MM.1S (cell line): ENCODE measurements at regions not wholly inside any gene's neighbourhood (a gene's known extent, or its start where the extent isn't known, plus 50 kb on each side); places are given as distances from the start of the nearest gene placed in this dataset.

Source experiments
- DNase-seq: peaks from one replicate; pipeline ENCODE4 v3.0.0-alpha.2; 2015
- H2AFZ ChIP-seq: fragments of 300-600 bp; sonication (generic); 2 replicates; pipeline ENCODE4 v1.6.0; 2016; ENCODE audit warnings: antibody characterized with exemption, low read length
- H3F3A ChIP-seq: fragments of 300-600 bp; sonication (generic); 2 replicates; pipeline ENCODE4 v1.6.1; 2016; ENCODE audit warnings: mild to moderate bottlenecking, antibody characterized with exemption, low read length, moderate library complexity, mixed read lengths; ENCODE audit not compliant: insufficient read depth
- H3K27ac ChIP-seq: fragments of 300-600 bp; sonication (generic); 2 replicates; pipeline ENCODE4 v1.5.1; 2016; ENCODE audit warnings: mild to moderate bottlenecking, low read length
- H3K27me3 ChIP-seq: fragments of 300-600 bp; sonication (generic); replicated peaks from 2 replicates; pipeline ENCODE4 v1.6.0; 2016; ENCODE audit warnings: low read length; ENCODE audit not compliant: insufficient read depth
- H3K36me3 ChIP-seq: fragments of 300-600 bp; sonication (generic); replicated peaks from 2 replicates; pipeline ENCODE4 v1.6.1; 2016; ENCODE audit warnings: mild to moderate bottlenecking, low read length, mixed read lengths; ENCODE audit not compliant: insufficient read depth
- H3K4me1 ChIP-seq: fragments of 300-600 bp; sonication (generic); 2 replicates; pipeline ENCODE4 v1.6.1; 2016; ENCODE audit warnings: low read length, mixed read lengths
- H3K4me2 ChIP-seq: fragments of 300-600 bp; sonication (generic); 2 replicates; pipeline ENCODE4 v1.6.0; 2016; ENCODE audit warnings: low read depth, low read length
- H3K4me3 ChIP-seq: fragments of 300-600 bp; sonication (generic); 2 replicates; pipeline ENCODE4 v1.5.1; 2016; ENCODE audit warnings: low read length, mixed read lengths
- H3K79me2 ChIP-seq: fragments of 300-600 bp; sonication (generic); 2 replicates; pipeline ENCODE4 v1.6.1; 2016; ENCODE audit warnings: mixed run types, low read length, mixed read lengths
- H3K9ac ChIP-seq: fragments of 300-600 bp; sonication (generic); 2 replicates; pipeline ENCODE4 v1.6.1; 2016; ENCODE audit warnings: low read length, mixed read lengths
- H3K9me2 ChIP-seq: fragments of 300-600 bp; sonication (generic); replicated peaks from 2 replicates; pipeline ENCODE4 v1.6.1; 2016; ENCODE audit warnings: mild to moderate bottlenecking, low read length, mixed read lengths; ENCODE audit not compliant: insufficient read depth
- H3K9me3 ChIP-seq: fragments of 300-600 bp; sonication (generic); replicated peaks from 2 replicates; pipeline ENCODE4 v1.6.1; 2016; ENCODE audit warnings: mild to moderate bottlenecking, low read length, mixed read lengths; ENCODE audit not compliant: insufficient read depth
- H4K20me1 ChIP-seq: fragments of 300-600 bp; sonication (generic); 2 replicates; pipeline ENCODE4 v1.6.1; 2016; ENCODE audit warnings: mild to moderate bottlenecking, low read length, moderate library complexity, mixed read lengths; ENCODE audit not compliant: insufficient read depth
- CTCF ChIP-seq: fragments of 300-600 bp; sonication (generic); IDR thresholded peaks from 2 replicates; pipeline ENCODE4 v1.5.1; 2016; ENCODE audit warnings: antibody characterized with exemption, low read length, mixed read lengths
- EZH2 ChIP-seq: fragments of 300-600 bp; sonication (generic); optimal IDR thresholded peaks from 2 replicates; pipeline ENCODE3; 2017; ENCODE audit warnings: low read depth, mild to moderate bottlenecking, antibody characterized with exemption, low read length, mixed read lengths
- EZH2phosphoT487 ChIP-seq: fragments of 300-600 bp; sonication (generic); IDR thresholded peaks from 2 replicates; pipeline ENCODE4 v1.6.1; 2018; ENCODE audit warnings: antibody characterized with exemption, low read length

- no peaks in the 10 kb centered on the region for H3K27me3 ChIP-seq
- no peak for DNase-seq
- no peak overlapping the region for H3K9ac ChIP-seq
- H3K4me3 ChIP-seq = no peak overlapping the region
- no peak overlapping the region for H3K4me2 ChIP-seq
- H3F3A ChIP-seq = no peaks in the 10 kb centered on the region
- no peaks in the 10 kb centered on the region for H3K79me2 ChIP-seq
- no peaks in the 10 kb centered on the region for H4K20me1 ChIP-seq
- no peaks in the 10 kb centered on the region for H3K9me2 ChIP-seq
- H3K36me3 ChIP-seq = no peaks in the 10 kb centered on the region
- no peaks in the 10 kb centered on the region for H3K4me1 ChIP-seq
- H2AFZ ChIP-seq = no peak overlapping the region
- no peaks in the 10 kb centered on the region for H3K9me3 ChIP-seq
- TF ChIP-seq EZH2 = no peak
- TF ChIP-seq CTCF = no peak
- TF ChIP-seq EZH2phosphoT487 = no peak
- no peak overlapping the region for H3K27ac ChIP-seq
These were observed 1204.5 kb upstream of the SLC10A2 start for GRCh38 chr13:104270731-104271130.

GRCh38 chr13:104267206-104267811 lies 1201.1 kb upstream of the SLC10A2 start:
- TF ChIP-seq EZH2phosphoT487 = no peak
- no peak for TF ChIP-seq CTCF
- TF ChIP-seq EZH2 = no peak
- H3F3A ChIP-seq = no peaks in the 10 kb centered on the region
- no peaks in the 10 kb centered on the region for H3K36me3 ChIP-seq
- H3K27ac ChIP-seq = no peak overlapping the region
- H3K79me2 ChIP-seq = no peaks in the 10 kb centered on the region
- no peak for DNase-seq
- no peaks in the 10 kb centered on the region for H4K20me1 ChIP-seq
- no peaks in the 10 kb centered on the region for H3K9me2 ChIP-seq
- no peak overlapping the region for H3K4me3 ChIP-seq
- no peak overlapping the region for H3K4me2 ChIP-seq
- no peaks in the 10 kb centered on the region for H3K4me1 ChIP-seq
- H3K9me3 ChIP-seq = no peaks in the 10 kb centered on the region
- no peaks in the 10 kb centered on the region for H3K27me3 ChIP-seq
- H2AFZ ChIP-seq = no peak overlapping the region
- H3K9ac ChIP-seq = no peak overlapping the region

- DNase-seq = no peak
- TF ChIP-seq CTCF (no peak), EZH2 (no peak), EZH2phosphoT487 (no peak)
- H3K27me3 ChIP-seq = no peaks in the 10 kb centered on the region
- H2AFZ ChIP-seq = no peak overlapping the region
- no peaks in the 10 kb centered on the region for H3K36me3 ChIP-seq
- H3K9ac ChIP-seq = no peak overlapping the region
- no peaks in the 10 kb centered on the region; the same call in 1 of the 2 replicates for H3K9me2 ChIP-seq
- H3K79me2 ChIP-seq = no peaks in the 10 kb centered on the region
- H4K20me1 ChIP-seq = no peaks in the 10 kb centered on the region
- H3F3A ChIP-seq = no peaks in the 10 kb centered on the region
- H3K4me2 ChIP-seq = no peak overlapping the region
- no peaks in the 10 kb centered on the region for H3K4me1 ChIP-seq
- no peak overlapping the region for H3K4me3 ChIP-seq
- no peaks in the 10 kb centered on the region for H3K9me3 ChIP-seq
- no peak overlapping the region for H3K27ac ChIP-seq
These were observed 1190.5 kb upstream of the SLC10A2 start for GRCh38 chr13:104256701-104257100.
